Activated CD8-positive, alpha-beta memory T cell treated with anti-CD3 and anti-CD28 coated beads, Interleukin-2, amount 10 ng/mL, durations not matched to agents 7 days and 5 days (primary cell): ENCODE measurements at regions not wholly inside any gene's neighbourhood (a gene's known extent, or its start where the extent isn't known, plus 50 kb on each side); places are given as distances from the start of the nearest gene placed in this dataset.
"Not testable (repeated sequence)": the region's sequence is repeated elsewhere in the genome, so short reads cannot be mapped to it uniquely, and the experiment has no call there.

Source experiments
- ATAC-seq: fragments of 150-1000 bp; cut with Tn5 transposase; one replicate; pipeline ENCODE4 v1.10.0; 2021; ENCODE audit warnings: moderate library complexity
- CTCF ChIA-PET: fragments of 350-600 bp; sonication (Branson Sonifier 250); formaldehyde crosslinking; loops from one replicate; lab custom pipeline; 2021; ENCODE audit warnings: antibody characterized with exemption; lab: Charles Lee
- DNase-seq: peaks from one replicate; pipeline ENCODE4 v3.0.0-alpha.2; 2020
- H3K27ac Mint-ChIP-seq: one replicate; pipeline ENCODE4 v1.8.0; 2021; ENCODE audit warnings: mild to moderate bottlenecking, mixed read lengths
- H3K27me3 Mint-ChIP-seq: one replicate; pipeline ENCODE4 v1.8.0; 2021; ENCODE audit warnings: mixed read lengths
- H3K36me3 Mint-ChIP-seq: one replicate; pipeline ENCODE4 v1.8.0; 2021; ENCODE audit warnings: mild to moderate bottlenecking, mixed read lengths
- H3K4me1 Mint-ChIP-seq: one replicate; pipeline ENCODE4 v1.8.0; 2021; ENCODE audit warnings: mixed read lengths
- H3K4me3 Mint-ChIP-seq: one replicate; pipeline ENCODE4 v1.8.0; 2021; ENCODE audit warnings: mild to moderate bottlenecking, moderate library complexity, mixed read lengths
- H3K9me3 Mint-ChIP-seq: one replicate; pipeline ENCODE4 v1.8.0; 2022; ENCODE audit warnings: low read depth, mixed read lengths

DNA sequence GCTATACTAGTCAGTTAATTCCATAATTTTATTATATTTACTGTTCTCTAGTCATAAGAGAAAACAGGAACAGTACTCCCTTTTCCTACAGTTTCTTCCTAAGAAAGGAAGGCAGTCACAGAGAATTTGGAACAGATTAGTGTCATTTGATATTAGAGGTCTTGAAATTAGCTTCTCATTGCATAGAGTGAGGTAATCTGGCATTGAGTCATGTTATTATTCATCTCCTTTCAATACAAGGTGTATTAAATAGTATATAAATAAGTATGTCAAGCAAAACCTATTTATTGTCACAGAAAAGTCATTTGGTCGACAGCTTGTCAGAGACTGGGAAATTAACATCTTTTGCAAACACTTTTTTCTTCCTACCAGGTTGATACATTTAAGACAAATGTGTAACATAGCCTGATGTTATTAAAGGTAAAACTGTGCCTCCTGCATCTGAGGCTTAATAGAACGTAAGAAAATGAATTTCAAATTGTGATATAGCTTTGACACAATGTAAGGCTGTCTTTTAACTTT is 753.1 kb upstream of the FRG1 start:
- ATAC-seq (no peak), DNase-seq (no peak)
- no peaks in the 10 kb centered on the region for H3K4me1 Mint-ChIP-seq
- CTCF ChIA-PET: no interaction called here
- H3K4me3 Mint-ChIP-seq: no peak overlapping the region
- no peak overlapping the region for H3K27ac Mint-ChIP-seq
- no peaks in the 10 kb centered on the region for H3K36me3 Mint-ChIP-seq
- H3K9me3 Mint-ChIP-seq: peaks cover 7% of the 10 kb centered on the region
- H3K27me3 Mint-ChIP-seq: no peaks in the 10 kb centered on the region

DNA sequence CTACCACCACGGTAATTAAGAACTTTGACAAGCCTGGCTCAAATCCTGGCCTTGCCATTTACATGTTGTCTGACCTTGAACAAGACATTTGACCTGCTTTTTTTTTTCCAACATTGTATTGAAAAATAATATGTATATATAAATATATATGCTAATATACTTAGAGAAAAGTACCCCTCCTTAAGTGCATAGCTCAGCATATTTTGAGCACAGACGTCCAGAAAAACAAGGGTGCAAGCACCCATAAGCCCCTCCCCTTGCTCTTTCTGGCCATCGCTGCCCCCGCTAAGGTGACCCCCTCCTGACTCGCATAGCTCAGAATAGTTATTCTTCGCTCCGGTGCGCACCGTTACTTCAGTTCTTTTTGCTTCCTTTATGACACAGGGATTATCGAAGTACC is 742.0 kb upstream of the FRG1 start:
- CTCF ChIA-PET: no interaction called here
- H3K9me3 Mint-ChIP-seq: peaks cover 2% of the 10 kb centered on the region
- no peaks in the 10 kb centered on the region for H3K27me3 Mint-ChIP-seq
- no peak overlapping the region for H3K4me3 Mint-ChIP-seq
- H3K36me3 Mint-ChIP-seq: no peaks in the 10 kb centered on the region
- DNase-seq (no peak), ATAC-seq (no peak)
- peaks cover 9% of the 10 kb centered on the region for H3K4me1 Mint-ChIP-seq
- H3K27ac Mint-ChIP-seq: no peak overlapping the region

DNA sequence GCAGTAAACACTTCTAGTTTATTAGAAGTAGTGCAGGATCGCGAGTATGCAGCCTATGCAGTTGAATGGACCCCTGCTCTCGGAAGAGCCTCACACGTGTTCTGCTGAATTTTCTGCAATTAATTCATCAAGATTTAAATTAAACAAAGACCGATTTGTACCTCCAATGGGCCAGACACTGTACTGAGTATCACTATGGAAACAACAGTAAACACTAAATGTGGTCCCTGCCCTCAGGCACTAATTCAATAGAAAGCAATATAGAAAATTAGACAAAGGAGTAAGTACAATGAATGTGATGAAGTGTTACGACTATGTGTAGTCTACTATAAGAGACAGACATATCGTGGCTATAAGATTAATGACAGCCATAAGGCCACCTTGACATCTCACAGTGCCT is 740.3 kb upstream of the FRG1 start:
- ATAC-seq (no peak), DNase-seq (no peak)
- no peaks in the 10 kb centered on the region for H3K36me3 Mint-ChIP-seq
- no peaks in the 10 kb centered on the region for H3K27me3 Mint-ChIP-seq
- H3K9me3 Mint-ChIP-seq: no peaks in the 10 kb centered on the region
- H3K4me1 Mint-ChIP-seq: peaks cover 9% of the 10 kb centered on the region
- H3K27ac Mint-ChIP-seq: no peak overlapping the region
- CTCF ChIA-PET: no interaction called here
- H3K4me3 Mint-ChIP-seq: no peak overlapping the region

DNA sequence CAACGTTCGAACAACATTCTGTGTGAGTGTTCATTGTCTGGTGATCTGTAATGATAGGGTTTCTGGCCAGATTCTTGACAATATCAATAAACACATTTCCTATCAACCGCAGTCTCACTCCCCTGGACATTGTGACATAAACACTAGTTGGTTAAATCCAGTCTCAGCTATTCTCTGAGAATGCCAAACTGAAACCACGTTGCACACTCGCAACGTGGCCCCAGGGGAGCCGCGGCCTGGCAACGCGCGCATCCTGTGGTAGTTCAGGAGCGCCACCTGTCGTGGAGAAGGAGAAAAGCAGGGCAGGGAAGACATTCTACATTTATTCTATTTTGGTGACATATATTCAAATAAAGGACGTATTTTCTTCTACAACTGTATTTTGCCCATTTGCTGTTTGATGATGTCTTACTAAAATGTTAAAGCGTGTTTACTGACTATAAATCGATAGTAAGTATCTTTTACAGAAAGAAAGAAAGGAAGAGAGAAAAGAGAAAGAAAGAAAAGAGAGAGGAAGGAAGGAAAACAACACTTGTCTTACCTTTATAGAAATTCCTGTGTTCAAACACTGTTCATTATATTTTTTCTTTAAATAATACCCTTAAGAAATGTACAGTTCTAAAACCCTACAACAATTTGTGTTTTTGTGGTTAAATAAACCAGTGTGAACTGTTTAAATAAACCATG is 738.3 kb upstream of the FRG1 start:
- Mint-ChIP-seq H3K9me3 (peaks cover 4% of the 10 kb centered on the region), H3K36me3 (no peaks in the 10 kb centered on the region), H3K4me3 (peak overlapping the region; percentile 43), H3K27me3 (no peaks in the 10 kb centered on the region), H3K4me1 (peaks cover 9% of the 10 kb centered on the region), H3K27ac (peak overlapping the region; percentile 67)
- ATAC-seq (no peak), DNase-seq (peak; percentile 45)
- CTCF ChIA-PET: interaction anchor here (0.9 kb wide), 1 partner anchor 1596 kb away, joined by 3 read pairs; no protein-coding TSS in a partner anchor

DNA sequence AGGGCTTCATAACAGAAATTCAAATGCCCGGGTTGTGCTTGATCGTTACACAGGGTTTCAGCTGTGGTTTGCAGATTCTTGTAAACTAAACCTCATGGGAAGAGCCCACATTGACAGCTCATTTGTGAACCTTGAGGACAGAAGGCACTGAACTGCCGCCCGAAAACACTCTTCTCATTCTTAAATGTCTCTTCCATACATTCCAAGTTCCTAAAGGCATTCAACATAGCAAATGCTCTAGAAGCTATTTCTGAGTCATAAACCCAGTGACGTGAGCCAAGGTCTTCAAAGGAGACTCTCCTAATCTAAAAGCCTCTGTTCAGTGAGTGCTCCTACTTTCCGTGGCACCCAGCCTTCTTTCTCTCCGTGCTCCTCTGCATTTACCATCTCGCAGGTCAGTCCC is 737.8 kb upstream of the FRG1 start:
- H3K9me3 Mint-ChIP-seq: peaks cover 4% of the 10 kb centered on the region
- CTCF ChIA-PET: no interaction called here

DNA sequence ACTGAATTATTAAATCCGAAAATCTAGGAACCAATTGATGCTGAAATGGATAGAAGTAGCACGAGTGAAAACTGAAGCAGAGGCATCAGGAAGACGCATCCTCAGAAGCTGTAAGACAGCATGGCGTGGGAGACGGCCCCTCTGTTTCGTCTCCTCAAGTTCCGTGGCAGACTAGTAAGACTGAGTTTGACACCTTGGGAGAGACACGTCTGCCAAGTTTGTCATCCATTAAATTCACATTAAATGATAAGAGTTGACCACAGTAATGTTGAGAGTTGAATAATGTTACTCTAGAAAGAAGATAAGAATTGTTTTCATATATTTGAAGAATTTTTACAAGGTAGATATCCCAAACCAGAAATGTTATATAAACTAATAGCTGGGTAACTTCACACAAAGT is 736.1 kb upstream of the FRG1 start:
- no peak overlapping the region for H3K4me3 Mint-ChIP-seq
- H3K27me3 Mint-ChIP-seq: no peaks in the 10 kb centered on the region
- H3K9me3 Mint-ChIP-seq: peaks cover 4% of the 10 kb centered on the region
- H3K36me3 Mint-ChIP-seq: no peaks in the 10 kb centered on the region
- no peak overlapping the region for H3K27ac Mint-ChIP-seq
- CTCF ChIA-PET: no interaction called here
- peaks cover 9% of the 10 kb centered on the region for H3K4me1 Mint-ChIP-seq
- DNase-seq: no peak
- no peak for ATAC-seq

More for the DNA sequence above, 737.8 kb upstream of the FRG1 start:
- no peaks in the 10 kb centered on the region for H3K27me3 Mint-ChIP-seq
- ATAC-seq: no peak
- H3K4me3 Mint-ChIP-seq: no peak overlapping the region
- peaks cover 9% of the 10 kb centered on the region for H3K4me1 Mint-ChIP-seq
- no peak for DNase-seq
- peak overlapping the region; percentile 26 for H3K27ac Mint-ChIP-seq
- no peaks in the 10 kb centered on the region for H3K36me3 Mint-ChIP-seq

DNA sequence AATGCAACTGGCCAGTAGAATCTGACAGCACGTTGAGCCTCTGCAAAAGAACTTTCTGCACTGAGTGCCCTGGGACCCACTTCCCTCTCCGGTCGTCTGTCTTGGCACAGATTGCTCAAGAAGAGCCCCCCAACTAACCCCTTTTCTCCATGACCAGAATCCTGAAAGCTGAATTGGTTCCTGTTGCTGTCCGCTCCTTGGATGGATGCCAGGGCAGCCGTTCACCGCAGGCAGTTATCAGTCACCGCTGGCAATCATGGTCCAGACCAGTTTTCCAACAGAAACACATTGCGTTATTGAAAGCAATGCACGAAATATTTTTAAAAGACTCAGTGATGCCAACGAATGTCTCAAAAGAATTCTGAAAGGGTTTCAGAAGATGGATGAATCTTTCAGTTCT is 733.7 kb upstream of the FRG1 start:
- peaks cover 7% of the 10 kb centered on the region for H3K9me3 Mint-ChIP-seq
- no peaks in the 10 kb centered on the region for H3K36me3 Mint-ChIP-seq
- no peak overlapping the region for H3K27ac Mint-ChIP-seq
- CTCF ChIA-PET: no interaction called here
- no peaks in the 10 kb centered on the region for H3K27me3 Mint-ChIP-seq
- H3K4me3 Mint-ChIP-seq: no peak overlapping the region
- peaks cover 9% of the 10 kb centered on the region for H3K4me1 Mint-ChIP-seq
- no peak for DNase-seq
- no peak for ATAC-seq

DNA sequence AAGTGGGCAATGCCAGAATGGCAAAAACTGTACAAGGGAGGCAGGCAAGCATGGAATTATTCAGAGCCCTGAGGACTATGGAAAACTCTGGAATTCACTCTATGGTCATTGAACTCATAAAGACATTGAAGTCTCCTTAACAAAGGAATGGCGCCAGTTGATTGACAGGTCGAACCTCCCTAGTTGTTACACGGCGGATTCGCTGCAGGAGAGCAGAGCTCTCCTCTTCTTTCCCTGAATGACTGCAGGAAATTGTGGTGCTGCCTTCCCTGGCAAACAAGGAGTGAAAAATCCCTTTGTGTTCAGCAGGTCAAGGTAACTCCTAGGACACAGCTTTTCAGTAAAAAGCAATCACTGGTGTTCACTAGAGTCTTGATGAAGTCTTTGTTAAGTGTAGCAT is 732.8 kb upstream of the FRG1 start:
- DNase-seq: no peak
- no peaks in the 10 kb centered on the region for H3K36me3 Mint-ChIP-seq
- no peak overlapping the region for H3K27ac Mint-ChIP-seq
- no peaks in the 10 kb centered on the region for H3K27me3 Mint-ChIP-seq
- peaks cover 3% of the 10 kb centered on the region for H3K4me1 Mint-ChIP-seq
- peaks cover 7% of the 10 kb centered on the region for H3K9me3 Mint-ChIP-seq
- CTCF ChIA-PET: no interaction called here
- no peak for ATAC-seq
- no peak overlapping the region for H3K4me3 Mint-ChIP-seq

DNA sequence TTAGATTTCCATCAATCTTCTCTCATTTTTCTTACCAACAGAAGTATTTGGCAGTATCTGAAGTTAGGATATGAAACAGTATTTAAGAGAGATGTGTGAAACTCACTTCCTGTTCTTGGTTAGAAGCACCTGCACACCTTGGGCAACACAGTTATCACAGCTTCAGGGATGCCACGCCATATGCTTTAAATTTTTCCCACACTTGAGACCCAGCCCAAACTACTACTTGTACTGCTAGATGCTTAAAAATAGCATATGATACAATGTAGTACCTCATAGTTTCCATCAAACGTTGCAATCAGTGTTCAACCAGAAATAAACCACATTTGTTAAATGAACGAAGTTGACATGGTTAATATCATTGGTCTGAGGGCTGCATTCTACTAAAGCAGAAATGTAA is 725.1 kb upstream of the FRG1 start:
- H3K4me3 Mint-ChIP-seq: no peak overlapping the region
- H3K27me3 Mint-ChIP-seq: no peaks in the 10 kb centered on the region
- no peak for ATAC-seq
- H3K36me3 Mint-ChIP-seq: no peaks in the 10 kb centered on the region
- peaks cover 10% of the 10 kb centered on the region for H3K9me3 Mint-ChIP-seq
- CTCF ChIA-PET: no interaction called here
- no peaks in the 10 kb centered on the region for H3K4me1 Mint-ChIP-seq
- DNase-seq: no peak
- H3K27ac Mint-ChIP-seq: no peak overlapping the region

DNA sequence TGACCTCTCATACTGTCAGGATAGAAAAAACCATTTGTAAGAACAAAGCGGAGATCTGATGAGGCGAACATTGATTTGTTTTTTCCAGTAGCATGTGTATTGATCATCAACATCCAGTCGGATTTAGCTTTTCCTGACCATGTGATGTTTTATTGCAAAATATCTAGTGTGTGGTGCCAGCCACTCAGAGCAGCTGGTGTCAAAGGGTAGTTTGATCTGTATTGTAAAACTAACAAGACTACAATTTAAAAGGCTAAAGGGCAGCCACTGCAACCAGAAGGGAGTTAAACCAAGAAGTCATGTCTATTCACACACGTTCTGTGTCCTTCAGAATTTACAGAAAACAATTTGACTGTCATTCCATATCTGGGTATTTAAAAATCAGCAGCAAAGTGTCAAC is 719.0 kb upstream of the FRG1 start:
- CTCF ChIA-PET: no interaction called here
- Mint-ChIP-seq H3K36me3 (no peaks in the 10 kb centered on the region), H3K27ac (no peak overlapping the region), H3K4me3 (no peak overlapping the region), H3K9me3 (peaks cover 13% of the 10 kb centered on the region), H3K4me1 (no peaks in the 10 kb centered on the region), H3K27me3 (no peaks in the 10 kb centered on the region)
- ATAC-seq: no peak
- DNase-seq: no peak

DNA sequence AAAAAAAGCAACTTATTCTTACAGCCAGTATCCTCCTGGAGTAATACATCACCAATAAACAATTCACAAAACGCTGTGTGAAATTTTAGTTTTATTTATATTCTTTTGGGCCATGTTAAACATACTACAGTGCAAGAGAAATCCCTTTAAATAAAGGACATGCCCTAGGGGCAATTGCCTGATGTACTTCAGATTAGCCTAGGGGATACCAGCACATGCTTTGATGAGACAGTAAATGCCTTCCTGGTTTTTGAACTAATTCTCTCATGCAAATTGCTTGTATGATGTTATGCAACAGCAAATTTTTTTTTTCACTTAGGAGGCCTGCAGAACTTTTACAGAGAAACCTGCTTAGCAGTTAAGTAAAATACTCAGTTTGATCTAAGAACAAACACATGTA is 711.9 kb upstream of the FRG1 start:
- H3K36me3 Mint-ChIP-seq: no peaks in the 10 kb centered on the region
- CTCF ChIA-PET: no interaction called here

DNA sequence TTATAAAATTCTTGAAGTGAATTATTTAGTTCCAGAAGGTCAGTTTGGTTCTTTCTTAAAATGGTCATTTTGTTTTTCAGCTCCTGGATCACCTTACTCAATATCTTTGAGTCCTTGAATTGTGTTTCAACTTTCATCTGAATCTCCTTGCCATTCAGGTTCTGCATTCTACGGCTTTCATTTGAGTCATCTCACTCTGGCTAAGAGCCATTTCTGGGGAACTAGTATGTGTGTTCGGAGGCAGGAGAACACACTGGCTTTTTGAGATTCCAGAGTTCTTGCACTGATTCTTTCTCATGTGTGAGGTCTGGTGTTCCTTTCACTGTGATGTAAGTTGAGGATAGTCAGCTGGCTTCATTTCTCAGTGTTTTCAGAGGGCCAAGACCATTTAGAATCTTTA is 708.4 kb upstream of the FRG1 start:
- no peaks in the 10 kb centered on the region for H3K36me3 Mint-ChIP-seq
- ATAC-seq (no peak), DNase-seq (no peak)
- H3K4me1 Mint-ChIP-seq: no peaks in the 10 kb centered on the region
- CTCF ChIA-PET: no interaction called here
- no peak overlapping the region for H3K4me3 Mint-ChIP-seq
- H3K9me3 Mint-ChIP-seq: peaks cover 17% of the 10 kb centered on the region
- H3K27ac Mint-ChIP-seq: no peak overlapping the region
- no peaks in the 10 kb centered on the region for H3K27me3 Mint-ChIP-seq

More for the DNA sequence above, 711.9 kb upstream of the FRG1 start:
- DNase-seq (no peak), ATAC-seq (no peak)
- H3K27ac Mint-ChIP-seq: no peak overlapping the region
- H3K4me1 Mint-ChIP-seq: no peaks in the 10 kb centered on the region
- no peaks in the 10 kb centered on the region for H3K27me3 Mint-ChIP-seq
- no peak overlapping the region for H3K4me3 Mint-ChIP-seq
- H3K9me3 Mint-ChIP-seq: peaks cover 19% of the 10 kb centered on the region

DNA sequence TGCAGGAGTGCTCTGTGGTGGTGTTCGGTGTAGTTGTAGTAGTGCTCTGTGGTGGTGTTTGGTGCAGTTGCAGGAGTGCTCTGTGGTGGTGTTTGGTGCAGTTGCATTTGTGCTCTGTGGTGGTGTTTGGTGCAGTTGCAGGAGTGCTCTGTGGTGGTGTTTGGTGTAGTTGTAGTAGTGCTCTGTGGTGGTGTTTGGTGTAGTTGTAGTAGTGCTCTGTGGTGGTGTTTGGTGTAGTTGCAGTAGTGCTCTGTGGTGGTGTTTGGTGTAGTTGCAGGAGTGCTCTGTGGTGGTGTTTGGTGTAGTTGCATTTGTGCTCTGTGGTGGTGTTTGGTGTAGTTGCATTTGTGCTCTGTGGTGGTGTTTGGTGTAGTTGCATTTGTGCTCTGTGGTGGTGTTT is 706.9 kb upstream of the FRG1 start:
- H3K4me1 Mint-ChIP-seq: not testable (repeated sequence)

DNA sequence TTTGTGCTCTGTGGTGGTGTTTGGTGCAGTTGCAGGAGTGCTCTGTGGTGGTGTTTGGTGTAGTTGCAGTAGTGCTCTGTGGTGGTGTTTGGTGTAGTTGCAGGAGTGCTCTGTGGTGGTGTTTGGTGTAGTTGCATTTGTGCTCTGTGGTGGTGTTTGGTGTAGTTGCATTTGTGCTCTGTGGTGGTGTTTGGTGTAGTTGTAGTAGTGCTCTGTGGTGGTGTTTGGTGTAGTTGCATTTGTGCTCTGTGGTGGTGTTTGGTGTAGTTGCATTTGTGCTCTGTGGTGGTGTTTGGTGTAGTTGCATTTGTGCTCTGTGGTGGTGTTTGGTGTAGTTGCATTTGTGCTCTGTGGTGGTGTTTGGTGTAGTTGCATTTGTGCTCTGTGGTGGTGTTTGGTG is 705.7 kb upstream of the FRG1 start:
- ATAC-seq, H3K27ac Mint-ChIP-seq, H3K36me3 Mint-ChIP-seq, H3K4me1 Mint-ChIP-seq, H3K27me3 Mint-ChIP-seq, CTCF ChIA-PET, H3K4me3 Mint-ChIP-seq: not testable (repeated sequence)
- DNase-seq: peak; percentile 41
- peaks cover 17% of the 10 kb centered on the region for H3K9me3 Mint-ChIP-seq

More for the DNA sequence above, 706.9 kb upstream of the FRG1 start:
- H3K36me3 Mint-ChIP-seq, ATAC-seq, CTCF ChIA-PET, H3K27me3 Mint-ChIP-seq, H3K4me3 Mint-ChIP-seq, H3K27ac Mint-ChIP-seq: not testable (repeated sequence)
- H3K9me3 Mint-ChIP-seq: peaks cover 17% of the 10 kb centered on the region
- peak; percentile 46 for DNase-seq
